Right lobe of liver (tissue), 6 donors: ENCODE measurements at regions not wholly inside any gene's neighbourhood (a gene's known extent, or its start where the extent isn't known, plus 50 kb on each side); places are given as distances from the start of the nearest gene placed in this dataset.

Experiments used
- ATAC-seq, 4 donors: fragments of 200-7000 bp; cut with Tn5 transposase; one replicate each; pipeline ENCODE4 v1.9.1; 2020; ENCODE audit warnings: mild to moderate bottlenecking in 4 of 4, moderate library complexity in 4 of 4
- DNase-seq, 3 donors: peaks; one replicate each; pipeline ENCODE4 v3.0.0-alpha.2; 2020
- H3K27ac ChIP-seq, 3 donors: fragments of 200-600 bp; one replicate each; pipeline ENCODE4 v1.8.0; 2022
- H3K27me3 ChIP-seq, 2 donors: fragments of 200-600 bp; one replicate each; pipeline ENCODE4 v1.8.0; 2022
- H3K36me3 ChIP-seq, 4 donors: fragments of 200-600 bp; sonication (generic) in 1 of 4; one replicate each; pipeline versions ENCODE4 v1.5.1 to v1.8.0; 2017 to 2022; ENCODE audit warnings: control low read depth in 1 of 4
- H3K4me1 ChIP-seq, 4 donors: fragments of 200-600 bp; sonication (generic) in 1 of 4; one replicate each; pipeline versions ENCODE4 v1.5.1 to v1.8.0; 2017 to 2022; ENCODE audit warnings: control low read depth in 1 of 4
- H3K4me3 ChIP-seq, 3 donors: fragments of 200-600 bp; one replicate each; pipeline ENCODE4 v1.8.0; 2022
- H3K9me3 ChIP-seq, 4 donors: fragments of 200-600 bp; sonication (generic) in 1 of 4; one replicate each; pipeline versions ENCODE4 v1.5.1 to v1.8.0; 2017 to 2022; ENCODE audit warnings: control low read depth in 1 of 4
- CTCF ChIP-seq, 4 donors: fragments of 200-600 bp in 3 of 4; fragments of 450-650 bp in 1 of 4; IDR thresholded peaks; one replicate each; pipeline versions ENCODE4 v1.5.1 to v1.8.0; 2016 to 2022; ENCODE audit warnings: antibody characterized with exemption in 4 of 4, mild to moderate bottlenecking in 2 of 4
- POLR2A ChIP-seq: fragments of 450-650 bp; IDR thresholded peaks from one replicate; pipeline ENCODE4 v1.6.1; 2017; ENCODE audit warnings: antibody characterized with exemption, mild to moderate bottlenecking
- WGBS: methylation state at CpG from one replicate; pipeline ENCODE4 v1.1.6; 2018; ENCODE audit warnings: low coverage, low lambda C conversion rate; ENCODE audit not compliant: insufficient coverage; ENCODE audit errors: missing lambda C conversion rate; 5-methylcytosine and 5-hydroxymethylcytosine counted together
- intact Hi-C, 2 donors: fragments of 100-400 bp; cut with DNase I; formaldehyde crosslinking; loops; one replicate each; pipeline versions ENCODE4 v1.11.2 to v1.14.1; 2022
- donor health status: DM: no; HTN: yes; CAD: no.
- donor health status: DM: no; HTN: no; CAD: no.
- donor health status: DM: no; HTN: no; CAD: no.
- donor health status: DM: no; HTN: yes; CAD: no.
- donor health status: DM: no; HTN: yes; CAD: no.

GRCh38 chr18:67192535-67192934 lies 324.0 kb downstream of the DSEL start:
- H3K4me1 ChIP-seq, result no peaks in the 10 kb centered on the region
- DNase-seq (no peak), ATAC-seq (peak in 3 of 4 donors; percentile 48 to 74 (median 70))
- intact Hi-C loops, result no loop called here
- H3K4me3 ChIP-seq, result no peak overlapping the region
- no peaks in the 10 kb centered on the region for H3K9me3 ChIP-seq
- no peaks in the 10 kb centered on the region for H3K36me3 ChIP-seq
- no peak for TF ChIP-seq CTCF (IDR thresholded peaks at IDR 0.05)
- TF ChIP-seq POLR2A, result no peak
- WGBS, result 43% methylated on average over 5 of the region's 5 CpGs
- no peaks in the 10 kb centered on the region for H3K27me3 ChIP-seq
- H3K27ac ChIP-seq, result no peak overlapping the region

- TF ChIP-seq CTCF (IDR thresholded peaks at IDR 0.05) (no peak), POLR2A (no peak)
- H3K27ac ChIP-seq, result no peak overlapping the region
- no peak for ATAC-seq
- intact Hi-C loops, result no loop called here
- H3K4me3 ChIP-seq, result no peak overlapping the region
- no peaks in the 10 kb centered on the region for H3K4me1 ChIP-seq
- DNase-seq, result no peak
- H3K9me3 ChIP-seq, result no peaks in the 10 kb centered on the region
- H3K36me3 ChIP-seq, result no peaks in the 10 kb centered on the region
- 52% methylated on average over 4 of the region's 4 CpGs for WGBS
- H3K27me3 ChIP-seq, result no peaks in the 10 kb centered on the region
Measured at GRCh38 chr18:67183398-67183797, 333.1 kb downstream of the DSEL start.

GRCh38 chr18:67179726-67180125 lies 336.8 kb downstream of the DSEL start:
- DNase-seq (no peak), ATAC-seq (no peak)
- Histone ChIP-seq H3K4me3 (no peak overlapping the region), H3K27me3 (no peaks in the 10 kb centered on the region), H3K9me3 (no peaks in the 10 kb centered on the region), H3K27ac (no peak overlapping the region), H3K4me1 (no peaks in the 10 kb centered on the region), H3K36me3 (no peaks in the 10 kb centered on the region)
- TF ChIP-seq CTCF (IDR thresholded peaks at IDR 0.05), result no peak
- no peak for TF ChIP-seq POLR2A
- WGBS, result 73% methylated on average over 3 of the region's 3 CpGs
- intact Hi-C loops, result no loop called here

GRCh38 chr18:67159662-67160061 lies 356.9 kb downstream of the DSEL start:
- no peaks in the 10 kb centered on the region for H3K27me3 ChIP-seq
- TF ChIP-seq CTCF (IDR thresholded peaks at IDR 0.05), result no peak
- TF ChIP-seq POLR2A, result no peak
- 96% methylated on average over 2 of the region's 2 CpGs for WGBS
- no peak for DNase-seq
- ATAC-seq, result no peak
- no peaks in the 10 kb centered on the region for H3K36me3 ChIP-seq
- intact Hi-C loops, result no loop called here
- H3K9me3 ChIP-seq, result no peaks in the 10 kb centered on the region
- H3K27ac ChIP-seq, result no peak overlapping the region
- no peaks in the 10 kb centered on the region for H3K4me1 ChIP-seq
- H3K4me3 ChIP-seq, result no peak overlapping the region

- no peaks in the 10 kb centered on the region for H3K36me3 ChIP-seq
- H3K27me3 ChIP-seq, result no peaks in the 10 kb centered on the region
- H3K27ac ChIP-seq, result no peak overlapping the region
- ATAC-seq, result no peak
- no peak for DNase-seq
- intact Hi-C loops, result no loop called here
- H3K9me3 ChIP-seq, result no peaks in the 10 kb centered on the region
- TF ChIP-seq POLR2A, result no peak
- no peak for TF ChIP-seq CTCF (IDR thresholded peaks at IDR 0.05)
- H3K4me3 ChIP-seq, result no peak overlapping the region
- WGBS, result 100% methylated on average over 2 of the region's 3 CpGs
- H3K4me1 ChIP-seq, result no peaks in the 10 kb centered on the region
Measured at GRCh38 chr18:67154979-67155378, 361.5 kb downstream of the DSEL start.
